ENCODE measurements at regions not wholly inside any gene's neighbourhood (a gene's known extent, or its start where the extent isn't known, plus 50 kb on each side); places are given as distances from the start of the nearest gene placed in this dataset.

DNA sequence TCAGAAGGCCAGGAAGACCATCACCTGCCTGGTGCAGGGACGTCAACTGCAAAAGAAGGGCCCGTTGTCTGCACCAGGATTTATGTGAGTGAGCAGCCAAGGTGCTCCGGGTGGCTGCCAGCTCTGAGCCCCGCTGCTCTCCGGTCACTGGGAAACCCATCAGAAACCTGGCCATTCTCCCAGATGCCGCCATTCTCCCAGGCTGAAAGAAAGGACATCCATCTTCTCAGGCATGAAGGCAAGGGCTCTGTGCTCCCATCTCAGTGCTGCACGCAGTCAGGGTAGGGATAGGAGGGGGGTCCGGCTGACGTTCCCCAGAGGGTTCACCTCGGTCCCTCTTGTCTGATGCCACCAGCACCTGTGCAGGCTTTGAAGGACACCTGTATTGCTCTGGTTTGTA, 158.4 kb downstream of the ERCC6L2 start:
- POLR2A ChIA-PET = no interaction called here
- in situ Hi-C loops (cut with MboI) = no loop called here
- no TSS peak for BruUV-seq (replicated peaks)

More for the DNA sequence above, 158.4 kb downstream of the ERCC6L2 start:
- H4K20me1 ChIP-seq (replicated peaks; ENCODE audit: control insufficient read depth, insufficient read depth, low read length) = no peaks in the 10 kb centered on the region
- CTCF ChIA-PET (ENCODE audit: low intra/inter-chr PET ratio) = no interaction called here
- intact Hi-C loops (cut with micrococcal nuclease) = no loop called here
- no peak for FAIRE-seq
- TF ChIP-seq DACH1 (IDR thresholded peaks at IDR 0.05; ENCODE audit: partially characterized antibody) = no peak
- TF ChIP-seq EP300 (IDR thresholded peaks at IDR 0.05; ENCODE audit: low read length) = no peak
- TF ChIP-seq NR1H2 (CRISPR knock-in tag; IDR thresholded peaks at IDR 0.05) = no peak
- TF ChIP-seq TEAD4 (IDR thresholded peaks at IDR 0.05; ENCODE audit: low read length) = no peak
- no peak for TF ChIP-seq TEAD4 (CRISPR knock-in tag; IDR thresholded peaks at IDR 0.05; ENCODE audit: borderline replicate concordance)
- no peak for TF ChIP-seq CHD4 (IDR thresholded peaks at IDR 0.05; ENCODE audit: insufficient read depth, insufficient replicate concordance, low read depth, low read length, poor library complexity, severe bottlenecking)
- TF ChIP-seq, protein P1, sequence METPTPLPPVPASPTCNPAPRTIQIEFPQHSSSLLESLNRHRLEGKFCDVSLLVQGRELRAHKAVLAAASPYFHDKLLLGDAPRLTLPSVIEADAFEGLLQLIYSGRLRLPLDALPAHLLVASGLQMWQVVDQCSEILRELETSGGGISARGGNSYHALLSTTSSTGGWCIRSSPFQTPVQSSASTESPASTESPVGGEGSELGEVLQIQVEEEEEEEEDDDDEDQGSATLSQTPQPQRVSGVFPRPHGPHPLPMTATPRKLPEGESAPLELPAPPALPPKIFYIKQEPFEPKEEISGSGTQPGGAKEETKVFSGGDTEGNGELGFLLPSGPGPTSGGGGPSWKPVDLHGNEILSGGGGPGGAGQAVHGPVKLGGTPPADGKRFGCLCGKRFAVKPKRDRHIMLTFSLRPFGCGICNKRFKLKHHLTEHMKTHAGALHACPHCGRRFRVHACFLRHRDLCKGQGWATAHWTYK (CRISPR knock-in tag; IDR thresholded peaks at IDR 0.05) = no peak
- TF ChIP-seq HDAC8 (tag; IDR thresholded peaks at IDR 0.05) = no peak
- TF ChIP-seq RFX7 (CRISPR knock-in tag; IDR thresholded peaks at IDR 0.05) = no peak
- no peak for TF ChIP-seq ZSCAN32 (CRISPR knock-in tag; IDR thresholded peaks at IDR 0.05)
- TF ChIP-seq, protein P2, sequence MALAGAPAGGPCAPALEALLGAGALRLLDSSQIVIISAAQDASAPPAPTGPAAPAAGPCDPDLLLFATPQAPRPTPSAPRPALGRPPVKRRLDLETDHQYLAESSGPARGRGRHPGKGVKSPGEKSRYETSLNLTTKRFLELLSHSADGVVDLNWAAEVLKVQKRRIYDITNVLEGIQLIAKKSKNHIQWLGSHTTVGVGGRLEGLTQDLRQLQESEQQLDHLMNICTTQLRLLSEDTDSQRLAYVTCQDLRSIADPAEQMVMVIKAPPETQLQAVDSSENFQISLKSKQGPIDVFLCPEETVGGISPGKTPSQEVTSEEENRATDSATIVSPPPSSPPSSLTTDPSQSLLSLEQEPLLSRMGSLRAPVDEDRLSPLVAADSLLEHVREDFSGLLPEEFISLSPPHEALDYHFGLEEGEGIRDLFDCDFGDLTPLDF (CRISPR knock-in tag; IDR thresholded peaks at IDR 0.05) = no peak
- TF ChIP-seq ELF4 (CRISPR knock-in tag; IDR thresholded peaks at IDR 0.05) = no peak
- TF ChIP-seq, protein P3, sequence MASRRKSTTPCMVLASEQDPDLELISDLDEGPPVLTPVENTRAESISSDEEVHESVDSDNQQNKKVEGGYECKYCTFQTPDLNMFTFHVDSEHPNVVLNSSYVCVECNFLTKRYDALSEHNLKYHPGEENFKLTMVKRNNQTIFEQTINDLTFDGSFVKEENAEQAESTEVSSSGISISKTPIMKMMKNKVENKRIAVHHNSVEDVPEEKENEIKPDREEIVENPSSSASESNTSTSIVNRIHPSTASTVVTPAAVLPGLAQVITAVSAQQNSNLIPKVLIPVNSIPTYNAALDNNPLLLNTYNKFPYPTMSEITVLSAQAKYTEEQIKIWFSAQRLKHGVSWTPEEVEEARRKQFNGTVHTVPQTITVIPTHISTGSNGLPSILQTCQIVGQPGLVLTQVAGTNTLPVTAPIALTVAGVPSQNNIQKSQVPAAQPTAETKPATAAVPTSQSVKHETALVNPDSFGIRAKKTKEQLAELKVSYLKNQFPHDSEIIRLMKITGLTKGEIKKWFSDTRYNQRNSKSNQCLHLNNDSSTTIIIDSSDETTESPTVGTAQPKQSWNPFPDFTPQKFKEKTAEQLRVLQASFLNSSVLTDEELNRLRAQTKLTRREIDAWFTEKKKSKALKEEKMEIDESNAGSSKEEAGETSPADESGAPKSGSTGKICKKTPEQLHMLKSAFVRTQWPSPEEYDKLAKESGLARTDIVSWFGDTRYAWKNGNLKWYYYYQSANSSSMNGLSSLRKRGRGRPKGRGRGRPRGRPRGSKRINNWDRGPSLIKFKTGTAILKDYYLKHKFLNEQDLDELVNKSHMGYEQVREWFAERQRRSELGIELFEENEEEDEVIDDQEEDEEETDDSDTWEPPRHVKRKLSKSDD (conservative IDR thresholded peaks at IDR 0.05; ENCODE audit: low read length) = no peak
- TF ChIP-seq SAFB (IDR thresholded peaks at IDR 0.05; ENCODE audit: borderline replicate concordance, low read depth, low read length) = no peak
- H3K4me3 ChIP-seq = no peak overlapping the region
- no peaks in the 10 kb centered on the region for H3K36me3 ChIP-seq (ENCODE audit: control insufficient read depth, insufficient read depth, low read length)
- no peak for ATAC-seq
- H3K27me3 ChIP-seq (ENCODE audit: control insufficient read depth in 2 of 2, insufficient read depth in 2 of 2, low read length in 2 of 2) = peaks cover 2 to 47% of the 10 kb centered on the region in 2 experiments; a peak in 3 of 5 replicates
- H3K4me1 ChIP-seq (replicated peaks in 1 of 2; ENCODE audit: control insufficient read depth in 2 of 2, insufficient read depth in 2 of 2, low read length in 2 of 2) = no peaks in the 10 kb centered on the region
- no peak overlapping the region for H3K9ac ChIP-seq (ENCODE audit: insufficient read depth in 1 of 2, low read depth in 2 of 2, low read length in 2 of 2)
- H2AFZ ChIP-seq (ENCODE audit: low read depth, low read length) = no peak overlapping the region
- no peaks in the 10 kb centered on the region for H3K9me1 ChIP-seq (ENCODE audit: control insufficient read depth, insufficient read depth, low read length)
- H3K4me2 ChIP-seq (ENCODE audit: insufficient read depth, low read length) = no peak overlapping the region
- no peaks in the 10 kb centered on the region for H3K79me2 ChIP-seq (ENCODE audit: control insufficient read depth, insufficient read depth, low read length)
- 1% methylated on average over 10 of the region's 10 CpGs for WGBS (ENCODE audit: insufficient coverage, low coverage, missing lambda C conversion rate)
- H3K27ac ChIP-seq (ENCODE audit: extremely low read depth, low read depth, low read length) = no peak overlapping the region
- no peak for DNase-seq (ENCODE audit: extremely low read depth in 1 of 4, low spot score in 3 of 4)
- peaks cover 7% of the 10 kb centered on the region; the same call in 1 of the 2 replicates for H3K9me3 ChIP-seq (replicated peaks; ENCODE audit: control insufficient read depth, insufficient read depth, low read depth, low read length)
